Calu3 (cell line): ENCODE measurements at regions not wholly inside any gene's neighbourhood (a gene's known extent, or its start where the extent isn't known, plus 50 kb on each side); places are given as distances from the start of the nearest gene placed in this dataset.

Experiments used
- BruUV-seq: library from RNA; stranded (reverse); fragments of 400-500 nt; replicated peaks from 2 replicates; lab custom pipeline; 2021; lab: Mats Ljungman, UMichigan
- CTCF ChIA-PET: fragments of 300-600 bp; sonication (Branson Sonifier 250); formaldehyde crosslinking; loops from one replicate; lab custom pipeline; 2022; ENCODE audit warnings: antibody characterized with exemption; lab: Charles Lee
- DNase-seq: peaks from one replicate; pipeline ENCODE4 v3.0.0; 2022
- H3K27ac Mint-ChIP-seq: one replicate; pipeline ENCODE4 v1.8.0; 2022; ENCODE audit warnings: mixed read lengths; ENCODE audit not compliant: unreplicated experiment
- H3K27me3 Mint-ChIP-seq: one replicate; pipeline ENCODE4 v1.8.0; 2022; ENCODE audit warnings: mixed read lengths; ENCODE audit not compliant: unreplicated experiment
- H3K36me3 Mint-ChIP-seq: one replicate; pipeline ENCODE4 v1.8.0; 2022; ENCODE audit warnings: mild to moderate bottlenecking, moderate library complexity, mixed read lengths; ENCODE audit not compliant: insufficient read depth, unreplicated experiment
- H3K4me1 Mint-ChIP-seq: one replicate; pipeline ENCODE4 v1.8.0; 2022; ENCODE audit warnings: mild to moderate bottlenecking, low read depth, mixed read lengths; ENCODE audit not compliant: unreplicated experiment
- H3K4me3 Mint-ChIP-seq: one replicate; pipeline ENCODE4 v1.8.0; 2022; ENCODE audit warnings: mild to moderate bottlenecking, low read depth, moderate library complexity, mixed read lengths; ENCODE audit not compliant: unreplicated experiment
- H3K9me3 Mint-ChIP-seq: one replicate; pipeline ENCODE4 v1.8.0; 2022; ENCODE audit warnings: low read depth, mixed read lengths; ENCODE audit not compliant: unreplicated experiment
- intact Hi-C: fragments of 100-400 bp; cut with micrococcal nuclease; formaldehyde crosslinking; loops from one replicate; pipeline ENCODE4 v1.10.0; 2022; ENCODE audit not compliant: unreplicated experiment
- TF ChIP-seq, protein P1 (sequence below): fragments of 200-600 bp; IDR thresholded peaks from one replicate; pipeline ENCODE4 v1.8.0; 2022; ENCODE audit warnings: antibody characterized with exemption; ENCODE audit not compliant: unreplicated experiment

- no TSS peak for BruUV-seq
- Mint-ChIP-seq H3K36me3 (no peaks in the 10 kb centered on the region), H3K4me1 (no peaks in the 10 kb centered on the region), H3K27me3 (peaks cover 65% of the 10 kb centered on the region), H3K9me3 (no peaks in the 10 kb centered on the region), H3K27ac (no peak overlapping the region), H3K4me3 (no peak overlapping the region)
- no peak for DNase-seq
- intact Hi-C loops: no loop called here
- CTCF ChIA-PET: interaction anchor here (1.2 kb wide), 1 partner anchor 138 kb away, joined by 4 read pairs; no protein-coding TSS in a partner anchor
- TF ChIP-seq, protein P1, sequence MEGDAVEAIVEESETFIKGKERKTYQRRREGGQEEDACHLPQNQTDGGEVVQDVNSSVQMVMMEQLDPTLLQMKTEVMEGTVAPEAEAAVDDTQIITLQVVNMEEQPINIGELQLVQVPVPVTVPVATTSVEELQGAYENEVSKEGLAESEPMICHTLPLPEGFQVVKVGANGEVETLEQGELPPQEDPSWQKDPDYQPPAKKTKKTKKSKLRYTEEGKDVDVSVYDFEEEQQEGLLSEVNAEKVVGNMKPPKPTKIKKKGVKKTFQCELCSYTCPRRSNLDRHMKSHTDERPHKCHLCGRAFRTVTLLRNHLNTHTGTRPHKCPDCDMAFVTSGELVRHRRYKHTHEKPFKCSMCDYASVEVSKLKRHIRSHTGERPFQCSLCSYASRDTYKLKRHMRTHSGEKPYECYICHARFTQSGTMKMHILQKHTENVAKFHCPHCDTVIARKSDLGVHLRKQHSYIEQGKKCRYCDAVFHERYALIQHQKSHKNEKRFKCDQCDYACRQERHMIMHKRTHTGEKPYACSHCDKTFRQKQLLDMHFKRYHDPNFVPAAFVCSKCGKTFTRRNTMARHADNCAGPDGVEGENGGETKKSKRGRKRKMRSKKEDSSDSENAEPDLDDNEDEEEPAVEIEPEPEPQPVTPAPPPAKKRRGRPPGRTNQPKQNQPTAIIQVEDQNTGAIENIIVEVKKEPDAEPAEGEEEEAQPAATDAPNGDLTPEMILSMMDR: no peak
Observed at GRCh38 chr2:121949271-121949670, 193.8 kb downstream of the TSN start.

GRCh38 chr2:121955426-121955825 is 200.0 kb downstream of the TSN start:
- intact Hi-C loops: no loop called here
- TF ChIP-seq, protein P1: no peak
- no peak overlapping the region for H3K4me3 Mint-ChIP-seq
- H3K9me3 Mint-ChIP-seq: no peaks in the 10 kb centered on the region
- peaks cover 97% of the 10 kb centered on the region for H3K27me3 Mint-ChIP-seq
- BruUV-seq: no TSS peak
- CTCF ChIA-PET: no interaction called here
- H3K27ac Mint-ChIP-seq: no peak overlapping the region
- DNase-seq: no peak
- no peaks in the 10 kb centered on the region for H3K4me1 Mint-ChIP-seq
- H3K36me3 Mint-ChIP-seq: no peaks in the 10 kb centered on the region

DNA sequence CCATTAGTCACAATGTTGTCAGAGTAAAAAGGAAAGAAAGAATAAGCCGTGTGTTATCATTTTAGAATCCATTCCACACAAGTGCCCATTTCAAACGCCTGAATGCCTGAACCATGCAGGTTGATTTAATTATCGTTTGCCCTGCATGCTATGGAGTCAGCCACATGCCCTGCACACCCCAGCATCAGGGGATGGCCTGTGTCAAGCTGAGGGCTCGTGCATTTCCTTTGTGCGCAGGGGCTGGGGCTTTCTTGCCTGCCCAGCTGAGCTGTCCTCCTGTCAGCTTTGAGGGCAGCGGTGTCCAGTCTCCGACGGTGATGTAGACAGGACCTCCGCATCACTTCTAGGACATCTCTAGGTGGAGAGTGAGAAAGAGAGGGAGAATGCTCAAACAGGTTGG is 200.4 kb downstream of the TSN start:
- BruUV-seq: no TSS peak
- Mint-ChIP-seq H3K36me3 (no peaks in the 10 kb centered on the region), H3K4me1 (no peaks in the 10 kb centered on the region), H3K27me3 (peaks cover 96% of the 10 kb centered on the region), H3K27ac (no peak overlapping the region), H3K4me3 (no peak overlapping the region), H3K9me3 (no peaks in the 10 kb centered on the region)
- CTCF ChIA-PET: no interaction called here
- intact Hi-C loops: no loop called here
- TF ChIP-seq, protein P1: no peak
- DNase-seq: no peak

- H3K4me1 Mint-ChIP-seq: no peaks in the 10 kb centered on the region
- no peak for DNase-seq
- intact Hi-C loops: no loop called here
- CTCF ChIA-PET: no interaction called here
- no peaks in the 10 kb centered on the region for H3K9me3 Mint-ChIP-seq
- no peak overlapping the region for H3K27ac Mint-ChIP-seq
- H3K4me3 Mint-ChIP-seq: no peak overlapping the region
- BruUV-seq: no TSS peak
- H3K36me3 Mint-ChIP-seq: no peaks in the 10 kb centered on the region
- TF ChIP-seq, protein P1: no peak
- H3K27me3 Mint-ChIP-seq: peaks cover 67% of the 10 kb centered on the region
Observed at GRCh38 chr2:121960251-121960650, 204.8 kb downstream of the TSN start.
